GM18861 (cell line): ENCODE measurements at regions not wholly inside any gene's neighbourhood (a gene's known extent, or its start where the extent isn't known, plus 50 kb on each side); places are given as distances from the start of the nearest gene placed in this dataset.
"Not testable (repeated sequence)": the region's sequence is repeated elsewhere in the genome, so short reads cannot be mapped to it uniquely, and the experiment has no call there.

ENCODE experiments used
- ATAC-seq: cut with Tn5 transposase; IDR thresholded peaks from one replicate; pipeline ENCODE4 v1.9.1; 2021; ENCODE audit not compliant: unreplicated experiment

DNA sequence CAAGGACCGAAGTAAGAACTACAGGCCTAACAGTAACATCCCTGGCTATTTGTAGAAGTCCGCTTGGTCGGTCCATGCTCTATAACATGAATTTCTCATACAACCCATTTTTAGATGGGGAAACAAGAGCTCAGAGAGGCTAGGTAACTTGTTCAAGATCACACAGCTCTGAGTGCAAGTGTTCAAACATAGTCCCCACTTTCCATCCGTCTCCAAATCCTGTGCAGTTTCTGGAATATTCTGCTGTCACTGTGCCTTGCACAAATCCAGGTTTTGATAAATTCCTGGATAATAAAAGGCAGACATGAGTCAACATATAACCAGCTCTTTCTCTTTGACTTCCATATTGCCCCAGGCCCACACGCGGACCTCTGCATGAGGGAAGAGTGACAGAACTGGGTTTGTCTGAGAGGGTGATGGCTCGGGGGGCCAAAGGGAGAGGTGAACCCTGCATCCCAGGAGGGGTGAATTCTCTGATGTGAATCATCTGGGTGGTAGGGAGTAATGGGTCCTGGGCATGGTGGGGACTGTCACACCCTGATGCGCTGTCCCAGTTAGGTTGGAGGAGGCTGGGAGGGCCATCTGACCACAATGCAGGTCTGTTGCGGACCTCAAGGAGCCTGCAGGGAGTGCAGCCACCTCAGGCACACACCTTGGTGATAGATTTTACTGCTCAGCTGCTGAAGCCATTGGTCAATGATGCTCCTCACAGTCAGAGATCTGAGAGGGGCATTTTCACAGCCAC, 162.2 kb downstream of the SMAD6 start:
- ATAC-seq = no peak

DNA sequence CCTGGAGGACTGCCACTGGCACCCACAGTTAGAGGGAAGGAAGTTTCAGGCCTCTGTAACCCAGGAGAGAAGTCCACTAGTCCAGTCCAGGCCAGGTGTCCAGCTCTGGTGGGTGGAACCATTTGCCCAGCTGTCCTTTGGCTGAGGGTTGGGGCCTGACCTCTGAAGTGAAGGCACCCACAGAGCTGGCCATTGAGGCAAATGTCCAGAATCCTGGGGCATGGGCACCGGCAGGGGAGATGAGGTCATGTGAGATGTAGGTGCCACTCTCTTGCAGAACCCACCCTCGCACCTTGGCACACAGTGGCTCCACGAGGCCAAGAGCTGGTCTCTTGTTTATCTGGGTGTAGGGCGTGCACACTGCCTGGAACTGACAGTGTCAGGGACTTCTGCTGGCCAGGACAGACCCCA, 162.8 kb downstream of the SMAD6 start:
- no peak for ATAC-seq

DNA sequence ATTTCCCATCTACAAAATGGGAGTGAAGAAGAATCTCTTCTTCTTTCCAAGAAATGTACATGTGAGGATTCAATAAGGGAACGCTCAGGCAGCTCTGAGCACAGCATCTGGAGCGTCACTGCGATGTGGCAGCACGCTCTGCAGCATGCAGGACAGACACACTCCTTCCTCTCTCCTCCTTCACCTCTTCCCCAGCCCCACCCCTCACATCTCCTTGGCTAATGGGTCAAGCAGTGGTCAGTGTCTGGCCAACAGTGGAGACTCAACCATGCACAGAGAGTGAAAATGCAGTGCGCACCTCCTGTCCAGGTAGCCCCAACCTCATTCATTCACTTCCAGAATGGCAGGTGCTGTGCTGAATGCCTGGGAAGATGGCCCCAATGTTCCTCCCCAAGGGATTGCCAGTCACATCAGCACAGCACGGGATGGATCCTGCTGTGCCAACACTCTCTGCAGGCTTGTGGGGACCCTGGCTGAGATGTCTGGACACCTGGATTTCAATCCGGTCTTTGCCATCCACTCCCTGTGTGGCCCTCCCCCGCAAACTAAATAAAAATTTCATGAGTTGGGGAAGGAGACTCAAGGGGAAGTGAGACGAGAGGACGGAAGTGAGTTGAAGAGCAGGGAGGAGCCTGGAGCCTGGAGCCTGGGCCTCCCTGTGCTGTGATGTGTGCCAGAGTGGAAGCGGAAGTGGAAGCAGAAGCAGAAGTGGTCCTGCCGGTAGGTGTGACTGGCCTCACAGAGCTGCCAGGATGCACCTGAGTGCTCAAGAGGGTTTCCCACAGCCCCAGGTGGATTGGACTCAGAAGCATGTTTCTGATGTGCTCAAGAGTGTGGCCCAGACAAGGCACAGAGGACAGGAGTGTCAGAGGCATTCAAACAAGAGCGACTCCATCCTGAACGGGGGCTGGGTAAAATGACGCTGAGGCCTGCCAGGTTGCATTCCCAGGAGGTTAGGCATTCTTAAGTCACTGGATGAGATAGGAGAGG, 163.9 kb downstream of the SMAD6 start:
- ATAC-seq = no peak

DNA sequence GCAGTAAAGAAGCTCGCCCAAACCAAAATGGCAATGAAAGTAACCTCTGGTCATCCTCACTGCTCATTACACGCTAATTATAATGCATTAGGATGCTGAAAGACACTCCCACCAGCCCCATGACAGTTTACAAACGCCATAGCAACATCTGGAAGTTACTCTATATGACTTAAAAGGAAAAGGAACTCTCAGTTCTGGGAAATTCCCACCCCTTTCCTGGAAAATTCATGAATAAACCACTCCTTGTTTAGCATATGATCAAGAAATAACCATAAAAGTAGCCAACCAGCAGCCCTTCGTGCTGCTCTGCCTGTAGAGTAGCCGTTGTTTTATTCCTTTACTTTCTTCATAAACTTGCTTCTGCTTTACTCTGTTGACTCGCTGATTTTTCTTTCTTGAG, 164.6 kb downstream of the SMAD6 start:
- ATAC-seq = no peak

DNA sequence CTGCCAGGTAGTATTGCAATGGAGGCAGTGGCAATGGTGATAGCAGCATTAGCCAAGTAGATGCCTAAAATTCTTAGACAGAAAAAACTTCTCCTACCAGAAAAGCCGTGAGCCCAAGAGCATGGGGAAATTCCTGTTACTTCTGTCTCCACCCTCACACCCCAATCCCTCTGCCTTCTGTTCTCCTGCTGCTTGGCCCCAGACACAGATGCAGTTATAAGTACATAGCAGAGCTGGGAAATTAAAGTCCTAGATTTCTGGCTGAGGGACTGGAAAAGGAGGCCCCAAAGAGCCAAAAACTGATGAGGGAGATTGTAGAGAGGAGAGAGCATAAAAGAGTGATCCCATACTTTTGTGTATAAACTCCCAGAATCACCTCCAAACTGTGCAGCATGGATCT, 166.9 kb downstream of the SMAD6 start:
- ATAC-seq = no peak

DNA sequence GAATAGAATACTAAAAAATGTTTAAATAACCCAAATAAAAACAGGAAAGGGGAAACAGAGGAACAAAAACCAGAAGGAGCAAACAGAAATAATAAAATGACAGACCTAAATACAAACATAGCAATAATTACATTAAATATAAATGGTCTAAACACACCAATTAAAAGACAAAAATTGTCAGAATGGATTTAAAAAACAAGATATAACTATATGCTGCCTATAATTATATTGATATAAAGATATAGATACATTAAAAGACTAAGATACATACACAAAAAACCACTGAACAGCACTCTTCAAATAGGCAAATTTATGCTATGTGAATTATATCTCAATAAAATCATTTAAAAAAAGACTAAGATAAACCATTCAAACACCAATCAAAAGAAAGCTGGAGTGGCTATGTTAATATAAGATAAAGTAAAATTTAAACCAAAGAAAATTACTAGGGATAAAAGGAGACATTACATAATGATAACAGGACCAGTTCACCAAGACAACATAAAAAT, 168.9 kb downstream of the SMAD6 start:
- no peak for ATAC-seq

DNA sequence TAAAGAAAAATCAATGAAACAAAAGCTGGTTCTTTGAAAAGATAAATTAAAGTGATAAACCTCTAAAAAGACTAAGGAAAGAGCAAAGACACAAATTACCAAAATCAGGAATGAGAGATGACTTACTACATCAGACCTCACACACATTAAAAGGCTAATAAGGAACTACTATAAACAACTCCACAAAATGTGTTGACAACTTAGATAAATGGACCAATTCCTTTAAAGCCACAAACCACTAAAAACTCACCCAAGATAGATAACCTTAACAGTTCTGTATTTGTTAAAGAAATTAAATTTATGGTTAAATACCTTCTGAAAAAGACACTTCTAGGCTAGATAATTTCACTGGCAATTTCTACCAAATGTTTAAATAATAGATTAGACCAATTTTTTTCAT, 170.4 kb downstream of the SMAD6 start:
- ATAC-seq = no peak

DNA sequence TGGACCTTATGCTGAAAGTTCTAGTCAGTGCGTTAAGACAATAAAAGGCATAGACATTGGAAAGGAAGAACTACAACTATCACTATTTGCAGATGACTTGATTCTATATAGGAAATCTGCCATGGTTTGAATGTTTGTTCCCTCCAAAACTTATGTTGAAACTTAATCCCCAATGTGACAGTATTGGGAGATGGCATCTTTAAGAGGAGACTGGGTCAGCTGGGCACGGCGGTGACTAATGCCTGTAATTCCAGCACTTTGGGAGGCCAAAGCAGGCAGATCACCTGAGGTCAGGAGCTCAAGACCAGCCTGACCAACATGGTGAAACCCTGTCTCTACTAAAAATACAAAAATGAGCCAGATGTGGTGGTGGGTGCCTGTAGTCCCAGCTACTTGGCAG, 171.3 kb downstream of the SMAD6 start:
- not testable (repeated sequence) for ATAC-seq

DNA sequence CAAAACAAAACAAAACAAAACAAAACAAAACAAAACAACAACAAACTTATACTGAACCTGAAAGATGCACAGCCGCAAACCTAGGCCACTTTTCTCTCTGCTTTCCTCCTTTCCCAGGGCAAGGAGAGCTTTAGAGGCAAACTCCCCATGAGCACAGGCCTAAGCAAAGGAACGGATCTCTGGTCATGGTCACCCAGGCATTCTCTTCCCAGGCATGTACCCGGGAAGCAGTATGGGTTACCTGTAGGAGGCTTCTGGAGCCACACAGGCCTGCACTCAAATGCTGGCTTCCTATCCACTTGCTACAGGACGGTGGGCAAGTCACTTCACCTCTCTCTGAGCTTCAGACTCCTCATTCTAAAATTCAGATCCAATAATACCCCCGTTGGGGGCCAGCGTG, 171.8 kb downstream of the SMAD6 start:
- no peak for ATAC-seq

DNA sequence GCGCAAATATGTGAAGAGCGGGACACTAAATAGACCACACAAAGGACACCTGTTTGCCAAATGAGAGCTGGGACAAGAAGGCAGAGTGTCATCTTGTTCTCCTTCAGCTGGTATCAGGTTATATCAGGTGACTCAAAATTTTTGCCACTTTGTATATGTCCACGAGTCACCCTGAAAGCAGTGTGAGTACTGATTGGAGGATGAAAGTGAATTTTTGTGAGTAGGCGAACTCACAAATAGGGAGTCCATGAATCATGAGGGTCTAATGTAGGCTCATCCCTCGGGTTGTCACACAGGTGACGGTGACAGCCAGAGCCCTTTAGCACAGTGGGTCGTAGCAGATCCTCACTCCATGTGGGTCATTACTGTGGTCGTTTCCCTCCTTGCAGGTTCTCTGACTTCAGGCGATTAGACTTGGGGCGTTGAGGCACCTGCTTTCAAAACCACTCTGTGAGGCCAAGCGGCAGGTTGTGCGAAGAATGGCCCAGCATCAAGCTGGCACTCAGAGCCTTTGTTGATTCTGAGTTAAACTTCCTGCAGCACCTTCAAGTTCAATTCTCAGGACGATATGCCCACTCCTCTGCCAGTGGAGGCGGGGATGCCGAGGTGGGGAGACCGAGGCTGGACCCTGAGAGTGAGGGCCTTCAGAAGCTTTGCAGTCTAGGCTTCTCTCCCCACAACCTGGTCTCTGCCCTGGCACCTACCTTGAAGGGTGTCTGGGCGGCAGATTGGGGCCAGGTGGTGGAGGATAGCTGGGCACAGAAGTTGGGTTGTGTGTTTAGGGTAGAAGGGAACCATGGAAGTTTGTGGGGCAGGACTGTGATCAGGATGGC, 173.8 kb downstream of the SMAD6 start:
- ATAC-seq = no peak

DNA sequence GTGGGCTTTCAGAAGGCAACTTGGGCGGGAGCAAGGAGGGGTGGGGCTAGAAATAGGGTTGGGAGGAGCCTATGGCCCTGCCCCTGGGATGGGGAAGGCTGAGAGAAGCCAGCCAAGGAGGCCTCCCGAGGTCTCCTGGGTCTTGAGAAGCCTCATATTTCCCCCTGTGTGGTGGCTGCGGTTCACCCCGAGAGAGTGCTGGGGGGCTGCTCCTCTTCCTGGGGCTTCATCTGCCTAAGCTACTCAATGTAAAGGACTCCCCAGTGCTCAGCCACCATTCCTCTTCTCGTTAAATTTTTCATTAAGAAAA, 174.3 kb downstream of the SMAD6 start:
- no peak for ATAC-seq

DNA sequence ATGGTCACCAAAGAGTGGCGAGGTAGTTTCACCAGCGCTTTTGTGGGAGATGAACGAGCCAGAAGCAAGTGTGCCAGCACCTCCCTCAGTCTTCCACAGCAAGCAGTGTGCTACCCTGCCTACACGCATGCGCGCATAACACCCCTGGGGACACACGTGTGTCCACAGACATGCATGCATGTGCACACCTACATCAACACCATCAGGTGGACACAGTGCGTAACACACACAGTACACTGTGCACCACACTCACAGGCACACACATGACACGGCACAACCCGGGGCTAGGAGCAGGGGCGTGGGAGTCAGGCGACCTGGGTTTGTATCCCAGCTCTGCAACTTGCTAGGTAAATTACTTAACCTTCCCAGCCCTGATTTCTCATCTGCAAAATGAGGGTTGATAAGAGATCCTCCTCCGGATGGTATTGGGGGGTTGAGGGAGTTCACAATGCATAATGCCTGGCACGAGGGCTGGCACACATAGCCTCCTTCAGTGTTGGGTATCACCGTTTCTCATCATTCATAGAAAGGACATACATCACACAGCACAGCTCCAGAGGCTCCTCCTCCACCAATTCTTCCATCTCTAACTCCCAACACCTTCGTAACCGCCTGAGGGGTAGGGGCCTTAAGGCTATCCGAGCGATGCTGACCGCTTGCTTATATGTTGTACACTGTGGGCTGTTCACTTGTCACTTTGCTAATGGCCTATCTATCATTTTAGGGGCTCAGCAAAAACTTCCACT, 174.9 kb downstream of the SMAD6 start:
- no peak for ATAC-seq

DNA sequence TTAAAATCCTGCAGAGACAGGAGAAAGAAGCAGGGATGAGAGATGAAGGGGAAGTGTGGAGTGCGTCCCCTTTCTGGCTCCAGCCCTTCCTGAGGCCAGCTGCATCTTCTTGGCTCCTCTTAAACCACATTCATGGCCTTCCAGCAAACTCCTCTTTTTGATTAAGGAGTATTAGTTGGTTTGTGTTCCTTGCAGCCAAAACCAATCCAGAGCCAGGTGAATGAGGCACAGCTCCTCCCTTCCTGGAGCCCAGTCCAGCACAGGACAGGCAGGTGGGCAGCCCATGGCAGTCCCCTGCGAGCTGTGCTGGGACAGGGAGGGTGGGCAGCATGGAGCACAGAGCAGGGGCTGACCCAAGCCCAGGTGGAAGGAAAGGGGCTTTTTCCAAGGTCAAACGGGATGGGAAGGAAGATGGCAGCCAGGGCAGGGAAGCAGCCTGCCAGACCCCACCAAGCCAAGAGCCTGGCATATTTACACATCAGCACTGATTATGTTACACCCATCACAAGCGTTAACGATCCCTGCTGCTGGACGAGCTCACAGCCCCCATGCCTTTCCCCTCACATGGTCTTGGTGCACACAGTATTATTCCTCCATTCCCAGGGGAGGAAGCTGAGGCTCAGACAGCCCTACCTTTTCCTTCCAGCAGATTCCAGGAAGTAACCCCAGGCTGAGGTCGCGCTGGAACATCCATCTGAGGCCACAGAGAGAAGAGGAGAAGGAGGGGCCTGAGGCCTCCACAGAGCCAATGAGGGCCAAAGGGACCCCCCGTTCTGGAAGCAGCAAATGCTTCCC, 175.6 kb downstream of the SMAD6 start:
- ATAC-seq = no peak

DNA sequence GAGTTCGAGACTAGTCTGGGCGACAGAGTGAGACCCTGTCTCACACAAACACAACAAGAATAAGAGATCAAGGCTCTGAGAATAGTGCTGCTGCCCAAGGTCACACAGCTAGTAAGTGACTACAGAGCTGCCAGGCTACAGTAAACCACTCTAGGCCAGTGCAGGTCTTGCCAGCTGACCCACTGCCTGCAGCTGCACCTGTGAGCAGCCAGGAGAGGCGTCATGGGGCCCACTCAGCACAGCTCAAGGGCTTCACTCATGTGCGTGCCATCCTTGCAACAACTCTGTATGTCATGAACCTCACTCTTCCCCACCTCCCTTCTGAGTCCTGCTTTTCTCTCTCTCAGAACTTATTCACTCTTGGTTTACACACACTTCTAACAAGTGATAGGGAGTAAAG, 176.7 kb downstream of the SMAD6 start:
- ATAC-seq = no peak

DNA sequence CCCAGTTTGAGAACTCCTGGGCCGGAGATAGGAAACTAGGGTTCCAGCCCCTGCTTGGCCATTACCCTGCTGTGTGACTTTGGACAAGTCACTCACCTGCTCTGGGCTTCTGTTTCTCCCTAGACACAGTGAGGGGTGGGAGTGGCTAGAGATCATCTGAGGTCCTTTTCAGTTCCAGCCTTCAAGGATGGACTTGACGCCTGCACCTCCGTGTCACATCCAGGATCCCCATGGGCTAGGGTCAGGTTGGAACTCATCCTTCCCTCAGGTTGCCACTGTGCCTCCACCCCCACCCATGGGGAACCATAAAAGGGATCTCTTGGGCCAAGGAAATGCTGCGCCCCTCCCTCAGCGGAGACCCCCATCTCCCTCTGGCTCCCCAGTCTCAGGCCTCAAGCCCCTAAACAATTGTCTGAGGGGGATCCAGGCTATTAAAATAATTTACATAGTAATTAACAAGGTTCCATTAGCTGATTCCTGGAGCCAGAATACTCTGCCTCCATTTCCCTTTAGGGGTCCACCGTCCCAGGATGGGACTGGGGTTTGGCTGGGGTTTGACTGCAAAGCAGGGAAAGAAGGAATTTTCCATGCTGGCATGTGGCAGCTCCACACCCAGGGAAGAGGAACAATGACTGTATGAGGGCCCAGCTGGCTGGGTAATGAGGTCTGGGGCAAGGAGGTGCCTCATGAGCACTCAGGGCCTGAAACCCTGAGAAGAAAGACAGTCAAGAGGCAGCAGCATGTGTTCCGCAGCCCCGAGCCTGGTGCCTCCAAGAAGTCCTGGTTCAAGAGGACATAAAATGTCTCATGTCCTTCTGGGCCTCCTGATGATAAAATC, 177.7 kb downstream of the SMAD6 start:
- ATAC-seq = no peak

DNA sequence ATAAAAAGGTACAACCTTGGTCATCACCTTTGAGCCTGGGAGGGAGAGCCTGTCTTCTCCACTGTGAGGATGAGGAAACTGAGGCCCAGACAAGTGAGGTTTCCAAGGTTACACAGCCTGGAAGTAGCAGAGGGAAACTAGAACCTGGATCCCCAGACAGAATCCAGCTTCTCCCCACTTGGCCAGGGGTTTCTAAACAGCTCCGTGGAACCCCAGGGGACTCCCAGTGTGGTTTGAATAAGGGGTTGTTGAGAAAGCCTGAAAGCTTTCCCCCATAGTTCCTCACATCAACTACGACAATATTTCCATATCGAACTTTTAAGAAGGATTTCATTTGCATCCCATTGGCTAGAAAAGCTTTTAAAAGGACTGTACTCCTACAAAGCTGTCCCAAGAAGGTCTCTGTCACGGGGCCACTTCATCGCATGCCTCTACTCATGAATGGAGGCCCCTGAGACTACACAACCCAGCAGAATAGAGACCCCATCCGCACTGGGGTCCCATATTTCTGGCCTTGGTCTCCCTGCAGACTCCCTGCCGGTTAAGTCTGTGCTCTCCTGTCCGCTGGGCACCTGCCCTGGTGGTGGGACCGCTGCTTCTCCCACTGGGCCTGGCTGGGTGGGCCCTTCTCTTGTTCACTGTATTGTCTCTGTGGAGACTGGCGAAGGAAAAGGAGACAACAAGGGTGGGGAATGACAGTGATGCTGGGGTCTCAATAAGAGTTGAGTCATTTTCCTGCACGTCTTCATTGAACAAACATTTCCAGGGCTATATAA, 178.5 kb downstream of the SMAD6 start:
- ATAC-seq = no peak

DNA sequence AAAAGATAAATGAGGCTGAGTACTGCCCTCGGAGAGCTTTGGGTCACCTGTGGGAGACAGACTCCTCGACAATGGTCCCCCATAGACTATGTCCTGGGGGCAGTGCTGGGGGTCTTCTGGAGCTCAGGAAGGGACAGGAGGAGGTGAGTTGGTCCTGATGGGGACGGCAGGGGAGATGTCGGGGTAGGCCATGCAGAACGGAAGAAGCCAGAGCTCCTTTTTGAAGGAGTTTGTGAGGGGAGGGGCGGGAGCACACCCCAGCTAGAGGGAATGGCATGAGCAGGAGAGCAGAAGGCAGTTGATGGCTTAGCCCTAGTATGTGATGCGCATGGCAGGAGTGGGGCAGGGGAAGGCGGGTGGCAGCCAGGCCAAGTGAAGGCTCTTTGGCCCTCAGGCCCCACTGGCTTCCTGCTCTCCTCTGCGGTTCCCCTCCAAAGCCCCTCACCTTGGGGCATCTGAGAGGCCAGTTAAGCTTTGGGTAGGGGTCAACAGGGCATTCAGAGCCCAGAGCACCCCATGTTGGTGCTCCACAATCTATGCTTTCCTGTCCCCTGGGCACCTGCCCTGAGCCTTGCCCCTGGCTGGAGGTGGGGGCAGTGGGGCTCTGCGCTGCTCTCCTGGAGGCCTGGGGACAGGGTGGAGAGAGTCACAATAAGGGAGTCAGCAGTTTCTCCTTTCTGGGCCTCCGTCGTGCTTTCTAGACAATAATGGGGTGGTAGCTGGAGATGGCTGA, 179.3 kb downstream of the SMAD6 start:
- no peak for ATAC-seq
